ENCODE measurements at regions not wholly inside any gene's neighbourhood (a gene's known extent, or its start where the extent isn't known, plus 50 kb on each side); places are given as distances from the start of the nearest gene placed in this dataset.
"Not testable (repeated sequence)": the region's sequence is repeated elsewhere in the genome, so short reads cannot be mapped to it uniquely, and the experiment has no call there.

DNA sequence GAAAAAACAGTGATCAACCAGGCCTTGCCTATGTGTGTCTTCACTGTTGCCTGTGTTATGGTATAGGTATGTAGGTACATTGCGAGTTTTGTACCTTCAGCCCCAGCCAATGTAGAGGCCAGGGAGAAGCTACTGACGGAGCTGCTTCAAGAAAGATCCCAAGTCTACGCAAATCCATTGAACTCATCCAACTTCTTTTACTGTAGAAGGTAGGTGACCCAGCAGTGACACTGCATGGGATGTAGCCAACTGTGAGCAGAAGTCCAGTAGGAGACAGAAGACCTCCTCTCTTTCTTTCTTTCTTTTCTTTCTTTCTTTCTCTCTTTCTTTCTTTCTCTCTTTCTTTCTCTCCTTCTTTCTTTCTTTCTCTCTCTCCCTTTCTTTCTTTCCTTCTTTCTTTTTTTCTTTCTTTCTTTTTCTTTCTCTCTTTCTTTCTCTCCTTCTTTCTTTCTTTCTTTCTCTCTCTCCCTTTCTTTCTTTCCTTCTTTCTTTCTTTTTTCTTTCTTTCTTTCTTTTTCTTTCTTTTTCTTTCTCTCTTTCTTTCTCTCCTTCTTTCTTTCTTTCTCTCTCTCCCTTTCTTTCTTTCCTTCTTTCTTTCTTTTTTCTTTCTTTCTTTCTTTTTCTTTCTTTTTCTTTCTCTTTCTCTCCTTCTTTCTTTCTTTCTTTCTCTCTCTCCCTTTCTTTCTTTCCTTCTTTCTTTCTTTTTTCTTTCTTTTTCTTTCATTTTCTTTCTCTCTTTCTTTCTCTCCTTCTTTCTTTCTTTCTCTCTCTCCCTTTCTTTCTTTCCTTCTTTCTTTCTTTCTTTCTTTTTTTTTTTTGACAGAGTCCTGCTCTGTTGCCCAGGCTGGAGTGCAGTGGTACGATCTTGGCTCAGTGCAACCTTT, 88.7 kb upstream of the NCK2 start:
- H3K9me3 ChIP-seq (ENCODE audit: control insufficient read depth, low read length); intact Hi-C loops (cut with DNase I); H3K4me3 ChIP-seq (ENCODE audit: low read length in 2 of 2); H3K4me1 ChIP-seq (ENCODE audit: control insufficient read depth in 1 of 2, insufficient read depth in 2 of 2, low read length in 2 of 2); H3K36me3 ChIP-seq (ENCODE audit: control insufficient read depth in 1 of 2, insufficient read depth in 2 of 2, low read length in 1 of 2); DNase-seq; H3K27me3 ChIP-seq (ENCODE audit: control insufficient read depth in 1 of 2, insufficient read depth in 2 of 2, low read length in 1 of 2); ATAC-seq (ENCODE audit: low FRiP score); H3K27ac ChIP-seq (ENCODE audit: low read depth in 1 of 2, low read length in 2 of 2): not testable (repeated sequence)
- 96 to 97% methylated on average over 4 of the region's 4 CpGs for WGBS, 2 donors

DNA sequence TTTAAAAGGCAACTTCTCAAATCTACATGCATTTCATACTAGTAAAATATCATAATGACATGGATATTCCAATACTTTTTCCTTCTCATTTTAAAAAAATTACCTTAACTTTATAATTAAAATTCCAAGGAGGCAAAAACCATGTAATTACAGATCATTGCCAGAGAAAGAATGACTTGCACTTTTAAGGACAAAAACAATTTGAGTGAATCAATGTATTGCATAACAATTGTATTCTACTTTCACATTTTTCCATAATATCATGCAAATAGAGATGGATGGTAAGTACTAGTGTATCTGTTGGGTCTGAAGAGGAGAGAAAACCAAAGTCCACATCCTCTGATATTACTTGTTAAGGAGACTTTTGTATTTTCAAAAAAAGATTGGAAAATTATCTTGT, 89.5 kb upstream of the NCK2 start:
- Histone ChIP-seq H3K4me3 (ENCODE audit: low read length in 2 of 2) (no peak overlapping the region), H3K9me3 (ENCODE audit: control insufficient read depth, low read length) (no peaks in the 10 kb centered on the region), H3K27me3 (ENCODE audit: control insufficient read depth in 1 of 2, insufficient read depth in 2 of 2, low read length in 1 of 2) (no peaks in the 10 kb centered on the region), H3K27ac (ENCODE audit: low read depth in 1 of 2, low read length in 2 of 2) (no peak overlapping the region), H3K36me3 (ENCODE audit: control insufficient read depth in 1 of 2, insufficient read depth in 2 of 2, low read length in 1 of 2) (no peaks in the 10 kb centered on the region), H3K4me1 (ENCODE audit: control insufficient read depth in 1 of 2, insufficient read depth in 2 of 2, low read length in 2 of 2) (no peaks in the 10 kb centered on the region)
- DNase-seq (no peak), ATAC-seq (ENCODE audit: low FRiP score) (no peak)
- intact Hi-C loops (cut with DNase I) = no loop called here

DNA sequence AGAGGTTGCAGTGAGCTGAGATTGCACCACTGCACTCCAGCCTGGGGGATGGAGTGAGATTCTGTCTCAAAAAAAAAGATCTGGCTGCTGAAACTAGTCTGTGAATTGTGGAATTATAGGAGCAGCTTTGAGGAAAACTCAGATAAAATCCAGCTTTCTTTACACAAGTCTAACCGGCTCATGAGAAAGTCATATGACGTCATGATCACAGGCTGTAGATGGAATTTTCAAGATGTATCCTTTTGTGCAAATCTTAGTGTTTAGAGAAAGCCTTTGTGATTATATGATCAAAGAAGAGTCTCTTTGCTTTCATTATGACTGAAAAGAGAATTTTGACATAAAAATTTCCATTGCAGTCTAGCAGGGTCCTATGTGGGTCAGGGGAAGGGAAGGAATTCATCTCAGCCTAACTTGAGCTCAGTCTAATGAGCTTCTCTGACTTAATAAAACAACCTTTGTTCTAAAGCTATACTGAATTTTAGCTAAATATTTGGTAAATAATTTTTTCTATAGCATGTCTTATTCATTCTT, 90.2 kb upstream of the NCK2 start:
- no peaks in the 10 kb centered on the region for H3K4me1 ChIP-seq (ENCODE audit: control insufficient read depth in 1 of 2, insufficient read depth in 2 of 2, low read length in 2 of 2)
- no peak overlapping the region for H3K4me3 ChIP-seq (ENCODE audit: low read length in 2 of 2)
- no peaks in the 10 kb centered on the region for H3K27me3 ChIP-seq (ENCODE audit: control insufficient read depth in 1 of 2, insufficient read depth in 2 of 2, low read length in 1 of 2)
- intact Hi-C loops (cut with DNase I) = no loop called here
- H3K27ac ChIP-seq (ENCODE audit: low read depth in 1 of 2, low read length in 2 of 2) = no peak overlapping the region
- H3K9me3 ChIP-seq (ENCODE audit: control insufficient read depth, low read length) = no peaks in the 10 kb centered on the region
- H3K36me3 ChIP-seq (ENCODE audit: control insufficient read depth in 1 of 2, insufficient read depth in 2 of 2, low read length in 1 of 2) = no peaks in the 10 kb centered on the region
- 72 to 76% methylated on average over 2 of the region's 2 CpGs for WGBS, 2 donors
- DNase-seq = no peak
- ATAC-seq (ENCODE audit: low FRiP score) = no peak

- no peak for ATAC-seq (ENCODE audit: low FRiP score)
- Histone ChIP-seq H3K4me1 (ENCODE audit: control insufficient read depth in 1 of 2, insufficient read depth in 2 of 2, low read length in 2 of 2) (no peaks in the 10 kb centered on the region), H3K36me3 (ENCODE audit: control insufficient read depth in 1 of 2, insufficient read depth in 2 of 2, low read length in 1 of 2) (no peaks in the 10 kb centered on the region), H3K27ac (ENCODE audit: low read depth in 1 of 2, low read length in 2 of 2) (no peak overlapping the region), H3K4me3 (ENCODE audit: low read length in 2 of 2) (no peak overlapping the region), H3K9me3 (ENCODE audit: control insufficient read depth, low read length) (no peaks in the 10 kb centered on the region), H3K27me3 (ENCODE audit: control insufficient read depth in 1 of 2, insufficient read depth in 2 of 2, low read length in 1 of 2) (no peaks in the 10 kb centered on the region)
- intact Hi-C loops (cut with DNase I) = no loop called here
- DNase-seq = no peak
These were observed 91.4 kb upstream of the NCK2 start for GRCh38 chr2:105653302-105653701.

DNA sequence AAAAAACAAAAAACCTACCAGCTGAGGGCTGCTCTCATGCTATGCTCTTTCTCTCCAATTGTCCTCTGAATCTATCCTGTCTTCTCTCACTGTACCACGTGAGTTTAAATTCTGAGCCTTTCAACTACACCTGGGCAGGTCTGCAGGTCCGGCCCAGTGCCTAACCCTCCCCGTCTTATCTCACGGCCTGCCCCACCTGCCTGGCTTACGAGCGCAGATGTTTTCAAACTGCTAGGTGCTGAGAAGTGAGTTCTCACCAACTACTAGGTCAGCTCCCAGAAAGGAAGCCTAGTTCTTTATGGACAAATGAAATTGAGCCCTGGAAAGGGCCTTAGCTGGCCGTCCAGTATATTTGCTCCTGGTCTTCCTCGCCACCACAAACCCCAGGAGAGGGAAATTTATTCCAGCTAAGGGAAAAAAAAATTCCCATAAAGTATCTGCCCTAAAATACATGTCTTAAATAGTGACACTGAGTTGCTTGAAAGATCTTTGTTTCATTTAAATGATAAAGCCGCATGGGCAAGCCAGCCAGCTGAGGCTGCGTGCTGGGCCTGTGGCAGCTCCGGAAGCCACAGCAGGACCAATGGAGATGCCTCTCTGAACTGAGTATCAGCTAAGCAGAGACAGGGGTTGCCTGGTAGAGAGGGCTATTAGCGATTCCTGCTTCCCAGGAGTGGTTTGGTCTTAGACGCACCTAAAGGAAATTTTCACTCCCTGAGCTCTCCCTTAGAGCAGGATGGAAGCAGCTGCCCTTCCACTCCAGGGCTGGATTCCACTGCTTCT, 92.5 kb upstream of the NCK2 start:
- no peaks in the 10 kb centered on the region for H3K27me3 ChIP-seq (ENCODE audit: control insufficient read depth in 1 of 2, insufficient read depth in 2 of 2, low read length in 1 of 2)
- no peaks in the 10 kb centered on the region for H3K36me3 ChIP-seq (ENCODE audit: control insufficient read depth in 1 of 2, insufficient read depth in 2 of 2, low read length in 1 of 2)
- H3K4me3 ChIP-seq (ENCODE audit: low read length in 2 of 2) = no peak overlapping the region
- H3K27ac ChIP-seq (ENCODE audit: low read depth in 1 of 2, low read length in 2 of 2) = no peak overlapping the region
- DNase-seq = no peak
- intact Hi-C loops (cut with DNase I) = no loop called here
- H3K4me1 ChIP-seq (ENCODE audit: control insufficient read depth in 1 of 2, insufficient read depth in 2 of 2, low read length in 2 of 2) = no peaks in the 10 kb centered on the region
- H3K9me3 ChIP-seq (ENCODE audit: control insufficient read depth, low read length) = no peaks in the 10 kb centered on the region
- ATAC-seq (ENCODE audit: low FRiP score) = no peak
- WGBS, 2 donors = 96 to 97% methylated on average over 13 of the region's 13 CpGs

GRCh38 chr2:105649534-105649933, 95.2 kb upstream of the NCK2 start:
- Histone ChIP-seq H3K27me3 (ENCODE audit: control insufficient read depth in 1 of 2, insufficient read depth in 2 of 2, low read length in 1 of 2) (no peaks in the 10 kb centered on the region), H3K9me3 (ENCODE audit: control insufficient read depth, low read length) (no peaks in the 10 kb centered on the region), H3K4me3 (ENCODE audit: low read length in 2 of 2) (no peak overlapping the region), H3K36me3 (ENCODE audit: control insufficient read depth in 1 of 2, insufficient read depth in 2 of 2, low read length in 1 of 2) (no peaks in the 10 kb centered on the region), H3K27ac (ENCODE audit: low read depth in 1 of 2, low read length in 2 of 2) (no peak overlapping the region), H3K4me1 (ENCODE audit: control insufficient read depth in 1 of 2, insufficient read depth in 2 of 2, low read length in 2 of 2) (no peaks in the 10 kb centered on the region)
- no peak for ATAC-seq (ENCODE audit: low FRiP score)
- DNase-seq = no peak
- intact Hi-C loops (cut with DNase I) = no loop called here
- WGBS, 2 donors = 52 to 96% methylated on average over 2 of the region's 2 CpGs

DNA sequence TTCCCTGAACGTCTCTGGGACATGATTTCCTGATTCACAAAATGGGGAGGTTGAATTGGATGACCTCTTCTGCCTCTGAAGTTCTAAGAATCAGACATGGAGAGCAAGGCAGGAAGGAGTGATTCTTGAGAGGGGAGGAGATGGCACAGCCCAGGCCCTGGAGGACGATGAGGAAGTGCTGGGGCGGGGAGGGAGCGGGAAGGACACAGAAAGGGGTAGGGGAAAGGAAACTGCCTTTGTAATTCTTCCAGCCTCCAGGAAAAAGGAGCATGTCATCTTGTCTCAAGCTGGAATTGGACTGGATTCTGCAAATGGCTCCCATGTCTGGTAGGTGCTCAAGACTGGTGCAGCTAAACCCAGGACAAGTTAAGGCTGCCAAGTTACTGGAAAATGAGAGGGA, 97.0 kb upstream of the NCK2 start:
- 85 to 90% methylated on average over 3 to 4 of the region's 4 CpGs for WGBS, 2 donors
- intact Hi-C loops (cut with DNase I) = no loop called here
- Histone ChIP-seq H3K36me3 (ENCODE audit: control insufficient read depth in 1 of 2, insufficient read depth in 2 of 2, low read length in 1 of 2) (no peaks in the 10 kb centered on the region), H3K27ac (ENCODE audit: low read depth in 1 of 2, low read length in 2 of 2) (no peak overlapping the region), H3K4me1 (ENCODE audit: control insufficient read depth in 1 of 2, insufficient read depth in 2 of 2, low read length in 2 of 2) (no peaks in the 10 kb centered on the region), H3K27me3 (ENCODE audit: control insufficient read depth in 1 of 2, insufficient read depth in 2 of 2, low read length in 1 of 2) (no peaks in the 10 kb centered on the region), H3K4me3 (ENCODE audit: low read length in 2 of 2) (no peak overlapping the region), H3K9me3 (ENCODE audit: control insufficient read depth, low read length) (no peaks in the 10 kb centered on the region)
- ATAC-seq (ENCODE audit: low FRiP score) (no peak), DNase-seq (no peak)

DNA sequence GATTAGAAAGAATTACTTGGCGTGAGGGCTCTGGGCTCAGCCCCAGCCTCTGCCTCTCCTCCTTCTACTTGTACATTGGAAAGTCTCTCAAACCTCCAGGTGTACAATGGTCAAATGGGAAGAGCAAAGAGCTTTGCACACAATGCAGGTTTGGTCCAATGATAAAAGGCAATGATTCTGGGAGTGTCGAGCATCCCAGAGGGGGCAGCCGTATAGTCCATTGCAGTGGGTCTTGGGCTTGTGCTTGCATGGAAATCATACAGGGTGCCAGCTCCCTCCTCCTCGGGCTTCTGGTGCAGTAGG, 98.0 kb upstream of the NCK2 start:
- no peak overlapping the region for H3K27ac ChIP-seq (ENCODE audit: low read depth in 1 of 2, low read length in 2 of 2)
- ATAC-seq (ENCODE audit: low FRiP score) (no peak), DNase-seq (no peak)
- 84 to 87% methylated on average over 4 of the region's 4 CpGs for WGBS, 2 donors
- H3K4me1 ChIP-seq (ENCODE audit: control insufficient read depth in 1 of 2, insufficient read depth in 2 of 2, low read length in 2 of 2) = no peaks in the 10 kb centered on the region
- H3K36me3 ChIP-seq (ENCODE audit: control insufficient read depth in 1 of 2, insufficient read depth in 2 of 2, low read length in 1 of 2) = no peaks in the 10 kb centered on the region
- H3K27me3 ChIP-seq (ENCODE audit: control insufficient read depth in 1 of 2, insufficient read depth in 2 of 2, low read length in 1 of 2) = no peaks in the 10 kb centered on the region
- H3K9me3 ChIP-seq (ENCODE audit: control insufficient read depth, low read length) = no peaks in the 10 kb centered on the region
- H3K4me3 ChIP-seq (ENCODE audit: low read length in 2 of 2) = no peak overlapping the region
- intact Hi-C loops (cut with DNase I) = no loop called here

Measured in aorta (tissue), 5 donors.